ENCODE measurements at regions not wholly inside any gene's neighbourhood (a gene's known extent, or its start where the extent isn't known, plus 50 kb on each side); places are given as distances from the start of the nearest gene placed in this dataset.

DNA sequence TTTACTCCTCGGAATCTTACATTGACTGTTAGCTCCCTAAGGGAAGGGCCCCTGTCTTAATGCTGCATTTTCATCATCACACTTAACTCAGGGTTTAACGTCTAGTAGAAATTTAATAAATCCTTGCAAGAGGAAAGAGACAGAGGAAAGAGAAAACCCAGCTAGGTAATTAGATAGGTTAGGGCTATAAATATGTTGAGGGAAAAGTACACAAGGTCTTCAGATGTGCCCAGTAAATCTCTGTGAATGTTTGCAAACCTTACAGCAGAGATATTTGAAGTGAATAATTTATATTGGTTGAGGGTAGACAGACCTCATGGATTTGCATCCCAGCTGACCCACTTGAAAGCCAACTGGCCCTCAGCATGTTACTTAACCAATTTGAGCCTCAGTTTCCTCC is 315.5 kb upstream of the NPVF start:
- TF ChIP-seq POLR2AphosphoS5 (IDR thresholded peaks at IDR 0.05), result no peak
- TF ChIP-seq, protein P1, sequence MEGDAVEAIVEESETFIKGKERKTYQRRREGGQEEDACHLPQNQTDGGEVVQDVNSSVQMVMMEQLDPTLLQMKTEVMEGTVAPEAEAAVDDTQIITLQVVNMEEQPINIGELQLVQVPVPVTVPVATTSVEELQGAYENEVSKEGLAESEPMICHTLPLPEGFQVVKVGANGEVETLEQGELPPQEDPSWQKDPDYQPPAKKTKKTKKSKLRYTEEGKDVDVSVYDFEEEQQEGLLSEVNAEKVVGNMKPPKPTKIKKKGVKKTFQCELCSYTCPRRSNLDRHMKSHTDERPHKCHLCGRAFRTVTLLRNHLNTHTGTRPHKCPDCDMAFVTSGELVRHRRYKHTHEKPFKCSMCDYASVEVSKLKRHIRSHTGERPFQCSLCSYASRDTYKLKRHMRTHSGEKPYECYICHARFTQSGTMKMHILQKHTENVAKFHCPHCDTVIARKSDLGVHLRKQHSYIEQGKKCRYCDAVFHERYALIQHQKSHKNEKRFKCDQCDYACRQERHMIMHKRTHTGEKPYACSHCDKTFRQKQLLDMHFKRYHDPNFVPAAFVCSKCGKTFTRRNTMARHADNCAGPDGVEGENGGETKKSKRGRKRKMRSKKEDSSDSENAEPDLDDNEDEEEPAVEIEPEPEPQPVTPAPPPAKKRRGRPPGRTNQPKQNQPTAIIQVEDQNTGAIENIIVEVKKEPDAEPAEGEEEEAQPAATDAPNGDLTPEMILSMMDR (IDR thresholded peaks at IDR 0.05), result no peak
- no peak for TF ChIP-seq POLR2A (IDR thresholded peaks at IDR 0.05; ENCODE audit: low read depth)
- TF ChIP-seq EP300 (IDR thresholded peaks at IDR 0.05), result no peak
